ENCODE measurements at regions not wholly inside any gene's neighbourhood (a gene's known extent, or its start where the extent isn't known, plus 50 kb on each side); places are given as distances from the start of the nearest gene placed in this dataset.

- no peak for DNase-seq (ENCODE audit: low read depth in 1 of 2, low spot score in 1 of 2)
- no peak for TF ChIP-seq JUND (IDR thresholded peaks at IDR 0.05; ENCODE audit: low read depth)
- in situ Hi-C loops (cut with HindIII; ENCODE audit: low pct_unique_long_range_greater_than_20kb, low sequenced_read_pairs): no loop called here
Measured at GRCh38 chr15:62611002-62611401, 431.5 kb upstream of the TPM1 start.

DNA sequence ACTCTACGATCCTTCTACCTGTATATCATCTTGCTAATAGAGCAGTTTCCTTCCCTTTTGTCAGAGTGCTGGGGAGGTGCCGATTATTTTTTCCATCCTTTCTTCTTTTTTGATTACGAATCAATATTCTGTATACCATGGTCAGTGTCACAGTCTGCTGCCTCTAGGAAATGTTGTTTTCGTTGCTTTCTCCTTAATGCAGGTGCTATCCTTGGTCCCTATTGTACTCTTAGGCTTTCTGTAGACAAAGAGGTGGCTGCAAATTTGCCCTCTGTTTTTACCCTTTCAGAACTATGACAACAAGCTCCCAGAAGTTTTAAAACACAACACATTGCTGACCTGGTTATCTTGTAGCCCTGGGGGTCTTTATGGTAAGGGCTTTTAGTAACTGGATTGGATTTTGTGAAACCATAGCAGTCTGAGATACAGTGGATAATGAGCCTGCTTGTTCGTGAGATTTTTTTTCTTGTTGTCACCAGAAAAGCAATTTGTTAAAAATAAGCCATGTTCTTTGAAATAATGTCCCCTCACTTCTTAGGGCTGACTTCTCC lies 430.3 kb upstream of the TPM1 start:
- in situ Hi-C loops (cut with HindIII; ENCODE audit: low pct_unique_long_range_greater_than_20kb, low sequenced_read_pairs): no loop called here
- no peak for TF ChIP-seq JUND (IDR thresholded peaks at IDR 0.05; ENCODE audit: low read depth)
- no peak for DNase-seq (ENCODE audit: low read depth in 1 of 2, low spot score in 1 of 2)

DNA sequence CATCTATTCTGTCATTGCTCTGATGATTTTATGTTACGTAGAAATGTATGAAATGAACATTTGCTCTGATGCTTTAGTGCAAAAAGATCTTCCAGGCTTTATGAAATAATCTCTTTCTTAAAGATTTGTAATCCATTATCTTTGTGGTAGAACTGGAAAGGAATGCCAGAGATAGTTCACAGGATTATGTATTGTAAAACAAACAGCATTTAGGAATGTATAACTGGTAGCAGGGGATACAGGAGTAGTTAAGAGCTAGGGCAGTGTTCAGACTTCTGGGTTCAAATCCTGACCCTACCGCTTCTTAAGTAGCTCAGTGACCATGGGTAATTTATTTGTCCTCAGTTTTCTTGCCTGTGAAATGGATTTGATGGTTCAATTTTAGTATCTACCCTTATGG lies 429.8 kb upstream of the TPM1 start:
- no peak for TF ChIP-seq JUND (IDR thresholded peaks at IDR 0.05; ENCODE audit: low read depth)
- DNase-seq (ENCODE audit: low read depth in 1 of 2, low spot score in 1 of 2): no peak
- in situ Hi-C loops (cut with HindIII; ENCODE audit: low pct_unique_long_range_greater_than_20kb, low sequenced_read_pairs): no loop called here

DNA sequence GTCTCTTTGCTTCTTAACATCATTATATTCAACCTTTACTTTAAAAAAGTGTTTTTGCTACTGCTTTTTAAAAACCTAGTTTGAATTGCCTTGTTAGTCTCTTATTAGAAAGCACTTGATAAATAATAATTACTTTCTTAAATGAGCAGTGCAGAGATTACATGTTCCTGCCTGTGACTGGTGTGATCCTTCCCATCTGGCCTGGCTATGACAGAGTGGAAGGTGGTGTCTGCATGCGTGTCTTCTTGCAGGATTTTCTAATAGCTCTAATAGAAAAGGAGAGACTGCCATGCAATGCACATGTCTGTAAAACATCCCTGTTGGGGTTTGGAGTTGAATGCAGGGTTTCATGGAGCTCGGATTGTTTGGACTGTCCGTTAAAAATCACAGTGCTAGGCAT lies 425.8 kb upstream of the TPM1 start:
- DNase-seq (ENCODE audit: low read depth in 1 of 2, low spot score in 1 of 2): no peak
- in situ Hi-C loops (cut with HindIII; ENCODE audit: low pct_unique_long_range_greater_than_20kb, low sequenced_read_pairs): no loop called here
- TF ChIP-seq JUND (IDR thresholded peaks at IDR 0.05; ENCODE audit: low read depth): no peak

- no peak for DNase-seq (ENCODE audit: low read depth in 1 of 2, low spot score in 1 of 2)
- in situ Hi-C loops (cut with HindIII; ENCODE audit: low pct_unique_long_range_greater_than_20kb, low sequenced_read_pairs): no loop called here
- no peak for TF ChIP-seq JUND (IDR thresholded peaks at IDR 0.05; ENCODE audit: low read depth)
Measured at GRCh38 chr15:62617741-62618140, 424.8 kb upstream of the TPM1 start.

- in situ Hi-C loops (cut with HindIII; ENCODE audit: low pct_unique_long_range_greater_than_20kb, low sequenced_read_pairs): no loop called here
- no peak for TF ChIP-seq JUND (IDR thresholded peaks at IDR 0.05; ENCODE audit: low read depth)
- no peak for DNase-seq (ENCODE audit: low read depth in 1 of 2, low spot score in 1 of 2)
Measured at GRCh38 chr15:62618432-62618831, 424.1 kb upstream of the TPM1 start.

DNA sequence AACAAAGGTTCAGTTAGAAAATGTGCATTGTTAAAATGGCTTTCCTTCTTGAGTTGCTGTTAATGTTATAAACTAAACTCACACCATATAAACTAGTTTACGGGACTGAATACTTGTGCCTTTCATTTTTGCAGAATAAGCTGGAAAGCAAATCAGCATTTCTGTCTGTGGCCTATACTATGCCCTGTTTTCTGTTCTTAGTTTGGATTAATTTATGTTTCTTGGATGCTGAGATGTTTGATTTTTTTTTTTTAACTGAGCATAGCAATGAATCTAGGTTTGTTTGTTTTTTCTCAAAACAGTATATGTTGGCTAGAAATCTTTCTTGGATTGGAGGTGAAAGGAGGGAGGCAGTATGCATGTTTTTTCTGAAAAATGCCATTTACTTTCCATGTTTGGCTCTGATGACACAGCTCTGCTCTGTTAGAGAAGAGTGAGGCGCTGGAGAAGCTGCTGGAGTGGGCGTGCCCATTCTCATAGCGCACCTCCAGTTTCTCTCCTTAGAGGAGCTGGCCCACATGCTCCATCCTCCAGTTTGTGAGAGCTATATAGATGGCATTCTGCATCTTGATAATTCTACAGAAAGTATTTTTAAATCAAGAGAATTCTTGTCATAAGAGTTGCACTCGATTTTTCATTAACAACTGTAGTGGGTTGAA lies 423.6 kb upstream of the TPM1 start:
- no peak for DNase-seq (ENCODE audit: low read depth in 1 of 2, low spot score in 1 of 2)
- TF ChIP-seq JUND (IDR thresholded peaks at IDR 0.05; ENCODE audit: low read depth): no peak
- in situ Hi-C loops (cut with HindIII; ENCODE audit: low pct_unique_long_range_greater_than_20kb, low sequenced_read_pairs): no loop called here

GRCh38 chr15:62619526-62619925 lies 423.0 kb upstream of the TPM1 start:
- TF ChIP-seq JUND (IDR thresholded peaks at IDR 0.05; ENCODE audit: low read depth): no peak
- in situ Hi-C loops (cut with HindIII; ENCODE audit: low pct_unique_long_range_greater_than_20kb, low sequenced_read_pairs): no loop called here
- DNase-seq (ENCODE audit: low read depth in 1 of 2, low spot score in 1 of 2): no peak

GRCh38 chr15:62622775-62623174 lies 419.8 kb upstream of the TPM1 start:
- DNase-seq (ENCODE audit: low read depth in 1 of 2, low spot score in 1 of 2): no peak
- TF ChIP-seq JUND (IDR thresholded peaks at IDR 0.05; ENCODE audit: low read depth): no peak
- in situ Hi-C loops (cut with HindIII; ENCODE audit: low pct_unique_long_range_greater_than_20kb, low sequenced_read_pairs): no loop called here

DNA sequence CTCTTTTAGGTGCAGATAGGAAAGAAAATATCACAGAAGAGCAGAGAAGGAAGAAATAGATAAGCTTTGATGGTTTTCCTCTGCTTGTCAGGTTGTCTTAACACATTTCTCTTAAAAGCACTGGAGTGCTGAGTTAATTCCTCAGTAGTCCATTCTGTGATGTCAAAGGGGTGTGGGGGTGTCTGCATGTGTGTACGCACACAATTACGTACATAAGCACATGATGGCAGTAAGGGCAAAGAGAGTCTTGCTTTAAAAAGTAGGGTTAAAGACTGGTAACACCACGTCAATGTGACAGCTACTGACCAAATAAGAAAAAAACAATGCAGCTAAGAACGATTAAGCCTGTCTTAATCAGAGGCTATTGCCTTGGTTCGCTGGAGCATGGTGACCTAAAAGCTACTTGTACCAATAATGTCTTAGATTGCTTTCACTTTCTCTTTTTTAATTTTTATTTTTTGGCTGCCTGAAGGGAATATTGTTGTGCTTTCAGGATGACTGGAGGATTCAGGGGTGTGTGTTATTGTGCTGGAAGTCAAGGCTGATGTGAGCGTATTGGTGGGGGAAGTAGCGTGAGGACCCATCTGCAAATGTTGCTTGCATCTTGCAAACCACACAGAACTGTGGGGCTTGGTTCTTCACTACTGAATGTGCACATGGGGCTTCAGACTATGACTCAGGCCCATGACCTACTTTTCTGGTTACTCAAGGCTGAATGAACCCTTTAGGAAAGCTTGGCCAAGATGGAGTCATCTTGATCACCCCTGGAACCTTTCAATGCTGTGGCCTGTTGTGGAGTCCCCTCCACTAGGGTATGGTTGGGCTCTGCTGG lies 417.8 kb upstream of the TPM1 start:
- no peak for TF ChIP-seq JUND (IDR thresholded peaks at IDR 0.05; ENCODE audit: low read depth)
- DNase-seq (ENCODE audit: low read depth in 1 of 2, low spot score in 1 of 2): no peak
- in situ Hi-C loops (cut with HindIII; ENCODE audit: low pct_unique_long_range_greater_than_20kb, low sequenced_read_pairs): no loop called here

DNA sequence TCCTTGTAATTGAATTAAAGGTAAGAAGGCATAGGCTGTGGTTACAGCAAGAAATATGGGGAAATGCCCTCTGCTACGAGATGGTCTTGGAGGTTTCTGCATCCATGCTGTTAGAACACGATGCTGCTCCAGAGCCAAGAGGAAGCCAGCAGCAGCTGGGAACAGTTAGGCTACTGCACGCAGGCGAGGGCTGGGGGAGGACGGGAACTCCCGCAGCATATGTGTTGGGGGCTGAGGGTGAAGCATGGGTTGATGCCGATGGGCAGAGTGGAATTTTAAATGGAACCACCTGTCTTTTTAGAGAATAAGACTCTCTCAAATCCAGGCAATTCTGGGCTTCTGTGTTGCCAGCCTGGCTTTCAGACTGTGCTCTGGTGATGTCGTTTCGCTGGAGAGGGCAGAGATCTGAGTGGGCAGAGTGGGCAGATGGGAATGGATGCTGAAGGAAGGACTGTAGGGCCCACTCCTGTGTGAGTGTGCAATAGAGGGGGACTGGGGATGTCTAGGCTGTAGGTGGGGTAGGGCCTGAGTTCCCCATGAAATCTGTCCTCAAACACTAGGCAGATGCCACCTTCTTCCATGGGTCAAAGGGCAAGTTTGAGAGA lies 417.0 kb upstream of the TPM1 start:
- TF ChIP-seq JUND (IDR thresholded peaks at IDR 0.05; ENCODE audit: low read depth): no peak
- no peak for DNase-seq (ENCODE audit: low read depth in 1 of 2, low spot score in 1 of 2)
- in situ Hi-C loops (cut with HindIII; ENCODE audit: low pct_unique_long_range_greater_than_20kb, low sequenced_read_pairs): no loop called here

DNA sequence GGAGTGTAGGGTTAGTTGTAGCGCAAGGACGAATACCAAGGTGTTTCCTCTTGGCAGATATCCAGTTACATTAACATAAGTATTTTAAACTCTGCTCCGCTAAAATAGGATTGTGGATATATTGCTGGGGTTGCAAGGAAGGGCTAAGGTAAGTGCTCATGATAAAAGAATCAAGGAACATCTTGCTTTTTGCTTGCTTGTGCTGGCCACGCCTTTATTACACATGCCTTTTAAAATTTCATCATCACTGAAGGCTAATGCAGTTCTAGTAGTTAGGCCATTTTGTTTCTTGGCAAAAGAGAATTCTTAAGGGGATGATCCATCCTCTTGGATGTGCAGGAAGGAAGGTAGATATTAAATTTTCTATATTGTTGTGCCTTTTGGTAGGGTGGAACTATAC lies 415.6 kb upstream of the TPM1 start:
- DNase-seq (ENCODE audit: low read depth in 1 of 2, low spot score in 1 of 2): no peak
- in situ Hi-C loops (cut with HindIII; ENCODE audit: low pct_unique_long_range_greater_than_20kb, low sequenced_read_pairs): no loop called here
- TF ChIP-seq JUND (IDR thresholded peaks at IDR 0.05; ENCODE audit: low read depth): no peak
